ENCODE measurements at regions not wholly inside any gene's neighbourhood (a gene's known extent, or its start where the extent isn't known, plus 50 kb on each side); places are given as distances from the start of the nearest gene placed in this dataset.
A peak's percentile ranks its signal among the peaks of the same experiment; 100 is the strongest.

DNA sequence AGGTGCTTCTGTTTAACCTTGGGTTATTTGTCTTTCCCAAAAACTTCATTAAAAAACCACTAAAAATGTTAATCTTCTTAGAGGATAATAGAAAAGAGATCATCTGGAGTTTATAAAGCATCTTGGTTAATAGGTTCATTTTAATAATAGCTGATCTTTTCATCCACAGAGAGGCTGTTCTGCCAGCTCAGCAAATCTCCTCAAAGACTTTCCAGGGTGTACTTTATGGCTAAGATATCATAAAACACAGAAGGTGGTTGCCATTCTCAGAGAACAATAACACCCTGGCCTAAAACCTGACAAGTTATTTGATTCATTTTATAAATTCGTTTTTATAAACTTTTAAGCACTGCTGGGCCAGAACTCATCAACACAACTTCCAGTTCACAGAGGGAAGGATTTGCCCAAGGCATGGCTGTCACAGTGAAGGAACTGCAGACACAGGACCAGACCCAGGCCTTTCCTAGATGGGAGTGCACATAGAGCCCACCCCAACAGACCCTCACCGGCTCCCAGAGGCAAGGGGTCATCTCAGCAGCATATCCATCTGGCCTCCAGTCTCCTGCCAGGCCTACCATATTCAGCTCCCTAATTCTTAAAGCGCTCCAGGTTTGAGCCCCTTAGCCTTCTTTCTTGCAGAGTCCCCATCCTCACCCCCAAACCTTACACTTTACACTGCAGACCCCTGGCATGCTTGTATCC, 203.4 kb upstream of the RAB6C start:
- H3K4me3 ChIP-seq, result no peak overlapping the region
- peak; percentile 26 for DNase-seq (ENCODE audit: low spot score)
- TF ChIP-seq, protein P1, sequence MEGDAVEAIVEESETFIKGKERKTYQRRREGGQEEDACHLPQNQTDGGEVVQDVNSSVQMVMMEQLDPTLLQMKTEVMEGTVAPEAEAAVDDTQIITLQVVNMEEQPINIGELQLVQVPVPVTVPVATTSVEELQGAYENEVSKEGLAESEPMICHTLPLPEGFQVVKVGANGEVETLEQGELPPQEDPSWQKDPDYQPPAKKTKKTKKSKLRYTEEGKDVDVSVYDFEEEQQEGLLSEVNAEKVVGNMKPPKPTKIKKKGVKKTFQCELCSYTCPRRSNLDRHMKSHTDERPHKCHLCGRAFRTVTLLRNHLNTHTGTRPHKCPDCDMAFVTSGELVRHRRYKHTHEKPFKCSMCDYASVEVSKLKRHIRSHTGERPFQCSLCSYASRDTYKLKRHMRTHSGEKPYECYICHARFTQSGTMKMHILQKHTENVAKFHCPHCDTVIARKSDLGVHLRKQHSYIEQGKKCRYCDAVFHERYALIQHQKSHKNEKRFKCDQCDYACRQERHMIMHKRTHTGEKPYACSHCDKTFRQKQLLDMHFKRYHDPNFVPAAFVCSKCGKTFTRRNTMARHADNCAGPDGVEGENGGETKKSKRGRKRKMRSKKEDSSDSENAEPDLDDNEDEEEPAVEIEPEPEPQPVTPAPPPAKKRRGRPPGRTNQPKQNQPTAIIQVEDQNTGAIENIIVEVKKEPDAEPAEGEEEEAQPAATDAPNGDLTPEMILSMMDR (IDR thresholded peaks at IDR 0.05), result no peak
- no peak overlapping the region for H3K27ac ChIP-seq

DNA sequence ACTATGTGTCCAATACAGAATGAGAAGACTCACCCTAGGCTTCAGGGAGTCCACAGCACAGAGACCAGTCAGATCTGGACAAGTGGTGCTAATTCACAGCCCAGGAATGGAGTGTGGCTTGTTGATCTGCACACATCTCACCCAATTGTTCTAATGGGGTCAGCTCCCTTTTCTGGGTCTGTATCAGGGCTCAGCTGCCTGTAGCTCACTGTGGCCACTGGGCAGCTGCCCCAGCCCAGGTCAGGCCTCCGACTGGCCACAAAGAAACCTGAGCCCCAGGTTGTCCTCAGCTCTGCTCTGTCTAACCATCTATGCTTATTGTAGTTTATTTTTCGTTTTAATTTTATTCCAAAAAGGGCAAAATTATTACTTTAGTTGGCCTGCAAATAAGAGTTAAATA, 202.3 kb upstream of the RAB6C start:
- TF ChIP-seq, protein P1 (IDR thresholded peaks at IDR 0.05), result no peak
- no peak overlapping the region for H3K27ac ChIP-seq
- DNase-seq (ENCODE audit: low spot score), result no peak
- H3K4me3 ChIP-seq, result no peak overlapping the region

DNA sequence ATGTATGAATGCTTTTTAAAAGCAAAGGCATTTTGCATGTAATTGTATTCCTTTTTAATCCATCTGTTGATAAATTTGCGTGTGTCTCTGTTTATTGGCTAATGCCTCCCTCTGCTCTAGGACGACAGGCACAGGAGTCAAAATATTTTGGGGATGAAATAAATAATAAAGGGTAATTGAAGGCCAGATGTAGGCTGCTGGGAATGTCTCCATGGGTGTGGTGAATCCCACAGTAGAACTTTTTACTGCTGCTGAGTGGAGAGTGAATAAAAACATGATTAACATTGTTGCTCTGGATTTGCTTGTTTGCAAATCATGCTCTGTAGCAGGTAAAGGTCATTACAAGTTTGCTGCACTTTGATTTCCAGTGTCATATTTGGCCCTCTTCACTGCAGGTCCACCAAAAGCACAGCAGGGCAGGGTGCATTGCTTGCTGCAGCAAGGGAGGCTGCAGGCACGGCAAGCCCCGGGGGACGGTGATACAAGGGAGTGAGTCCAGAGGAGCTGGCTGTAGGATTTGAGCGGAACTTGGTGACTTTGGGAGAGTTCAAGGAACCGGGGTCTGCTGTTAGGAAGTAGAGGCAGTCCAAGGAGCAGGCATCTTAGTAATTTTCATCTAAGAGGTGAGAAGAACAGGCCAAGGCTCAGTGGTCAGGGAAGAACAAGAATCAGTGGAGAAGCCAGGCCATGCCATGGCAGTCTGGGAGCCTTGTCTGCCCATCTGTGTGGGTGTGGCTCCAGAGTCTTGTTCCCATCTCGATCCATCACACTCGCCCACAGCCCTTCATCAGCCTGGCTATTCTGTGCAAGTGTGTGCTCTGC, 201.5 kb upstream of the RAB6C start:
- DNase-seq (ENCODE audit: low spot score), result peak; percentile 43
- TF ChIP-seq, protein P1 (IDR thresholded peaks at IDR 0.05), result no peak
- no peak overlapping the region for H3K27ac ChIP-seq
- no peak overlapping the region for H3K4me3 ChIP-seq

DNA sequence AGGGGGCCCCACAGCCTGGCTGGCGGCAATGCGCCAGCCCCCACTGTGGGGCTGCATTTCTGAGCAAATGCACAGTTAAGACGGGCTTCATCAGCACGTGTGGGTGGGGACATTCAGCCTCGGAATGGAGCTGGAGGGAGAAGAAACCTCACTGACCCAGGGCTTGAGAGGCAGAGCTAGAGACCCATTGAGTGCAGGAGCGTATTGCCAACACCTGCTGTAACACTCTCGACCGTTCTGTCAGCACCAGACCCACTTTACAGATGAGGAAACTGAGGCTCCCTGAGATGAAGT, 200.9 kb upstream of the RAB6C start:
- no peak for DNase-seq (ENCODE audit: low spot score)
- TF ChIP-seq, protein P1 (IDR thresholded peaks at IDR 0.05), result no peak
- H3K27ac ChIP-seq, result no peak overlapping the region
- no peak overlapping the region for H3K4me3 ChIP-seq

DNA sequence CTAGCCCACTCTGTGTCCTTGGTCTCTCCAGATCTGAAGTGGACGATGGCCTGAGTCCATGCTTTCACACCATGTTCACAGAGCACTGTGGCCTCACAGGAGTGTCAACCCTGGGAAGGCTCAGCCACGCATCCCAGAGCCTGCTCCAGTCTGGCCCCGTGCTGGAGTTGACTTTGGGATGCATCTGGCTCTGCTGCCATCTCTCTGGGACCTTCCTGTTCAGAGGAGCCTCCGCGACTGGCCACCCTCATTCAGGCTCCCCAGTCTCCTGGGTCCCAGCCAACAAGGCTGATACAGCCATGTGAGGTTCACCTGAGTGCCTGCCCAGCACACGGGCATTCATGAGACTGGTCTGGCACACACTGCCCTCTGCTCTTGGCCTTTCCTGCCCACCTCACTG, 199.7 kb upstream of the RAB6C start:
- Histone ChIP-seq H3K4me3 (no peak overlapping the region), H3K27ac (no peak overlapping the region)
- peak; percentile 59 for DNase-seq (ENCODE audit: low spot score)
- TF ChIP-seq, protein P1 (IDR thresholded peaks at IDR 0.05), result no peak

DNA sequence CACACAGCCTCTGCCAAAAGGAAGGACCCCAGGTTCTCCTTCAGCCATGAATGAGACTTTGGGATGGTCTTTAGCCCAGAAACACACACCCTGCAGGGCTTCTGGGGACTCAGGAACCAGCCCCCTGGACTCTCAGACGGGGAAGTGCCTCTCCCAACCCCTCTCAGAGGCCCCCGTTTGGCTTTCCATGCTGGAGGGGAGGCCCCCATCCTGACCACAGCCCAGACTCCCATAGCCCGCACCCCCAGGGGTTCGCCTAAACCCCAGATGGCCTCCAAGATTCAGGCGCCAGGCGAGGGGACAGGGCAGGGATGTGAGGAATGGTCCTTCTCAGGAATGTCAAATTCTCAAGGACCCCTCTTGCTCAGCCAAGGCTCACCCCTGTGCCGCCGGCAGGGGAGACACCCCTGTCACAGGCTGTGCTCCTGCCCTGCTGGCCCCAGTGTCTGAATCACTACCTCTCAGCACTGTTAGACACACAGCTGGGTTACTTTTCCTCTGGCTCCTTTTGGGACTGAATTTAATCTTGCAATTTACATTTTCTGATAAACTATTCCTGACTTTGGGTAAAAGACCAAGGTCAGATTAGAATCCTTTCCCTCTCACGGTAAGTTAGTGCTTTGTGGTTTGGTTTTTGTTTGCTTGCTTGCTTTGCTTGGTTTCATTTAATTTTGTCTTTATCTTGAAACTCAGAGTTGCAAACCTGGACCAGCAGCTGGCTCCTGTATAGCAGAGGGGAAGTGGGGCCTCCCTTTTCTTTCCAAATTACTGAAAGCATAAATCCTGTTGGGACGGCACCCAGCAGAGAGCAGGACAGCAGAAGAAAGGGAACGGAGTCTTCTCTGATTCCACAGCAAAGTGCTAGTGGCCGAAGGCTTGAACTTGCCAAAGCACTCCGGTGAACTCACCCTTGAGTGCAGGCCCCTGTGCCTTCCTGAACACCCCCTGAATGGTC, 198.9 kb upstream of the RAB6C start:
- H3K27ac ChIP-seq, result no peak overlapping the region
- DNase-seq (ENCODE audit: low spot score), result peak; percentile 52
- TF ChIP-seq, protein P1 (IDR thresholded peaks at IDR 0.05), result no peak
- no peak overlapping the region for H3K4me3 ChIP-seq

All from coronary artery (tissue), 2 donors.